Loucy (cell line): ENCODE measurements at regions not wholly inside any gene's neighbourhood (a gene's known extent, or its start where the extent isn't known, plus 50 kb on each side); places are given as distances from the start of the nearest gene placed in this dataset.
A peak's percentile ranks its signal among the peaks of the same experiment; 100 is the strongest.

Experiments
- H2AFZ ChIP-seq: fragments of 200-600 bp; sonication (generic); 2 replicates; pipeline ENCODE4 v1.6.0; 2016; ENCODE audit warnings: antibody characterized with exemption, mild to moderate bottlenecking, low read length, moderate library complexity
- H3F3A ChIP-seq: fragments of 200-600 bp; 2 replicates; pipeline ENCODE4 v1.6.0; 2016; ENCODE audit warnings: antibody characterized with exemption, low read depth, mild to moderate bottlenecking
- H3K27me3 ChIP-seq: fragments of 200-600 bp; sonication (generic); 2 replicates; pipeline ENCODE4 v1.6.1; 2014; ENCODE audit warnings: low read length, mild to moderate bottlenecking; ENCODE audit not compliant: insufficient read depth, poor library complexity, severe bottlenecking
- H3K36me3 ChIP-seq: fragments of 200-600 bp; sonication (generic); 2 replicates; pipeline ENCODE4 v1.6.1; 2016; ENCODE audit warnings: low read length; ENCODE audit not compliant: insufficient read depth
- H3K4me1 ChIP-seq: fragments of 200-600 bp; sonication (generic); 2 replicates; pipeline ENCODE4 v1.5.1; 2014; ENCODE audit warnings: low read length, mild to moderate bottlenecking; ENCODE audit not compliant: insufficient read depth, poor library complexity, severe bottlenecking
- H3K4me2 ChIP-seq: fragments of 200-600 bp; sonication (generic); 2 replicates; pipeline ENCODE4 v1.6.0; 2014; ENCODE audit warnings: antibody characterized with exemption, low read length, low read depth, mild to moderate bottlenecking; ENCODE audit not compliant: poor library complexity, severe bottlenecking
- H3K4me3 ChIP-seq: fragments of 200-600 bp; sonication (generic); 2 replicates; pipeline ENCODE4 v1.5.1; 2014; ENCODE audit warnings: low read length, mild to moderate bottlenecking, mixed read lengths; ENCODE audit not compliant: poor library complexity, severe bottlenecking
- H3K79me2 ChIP-seq: fragments of 200-600 bp; sonication (generic); 2 replicates; pipeline ENCODE4 v1.6.1; 2014; ENCODE audit warnings: low read length; ENCODE audit not compliant: insufficient read depth
- H3K9ac ChIP-seq: fragments of 200-600 bp; sonication (generic); 2 replicates; pipeline ENCODE4 v1.6.0; 2014; ENCODE audit warnings: mild to moderate bottlenecking, low read depth, low read length, moderate library complexity; ENCODE audit not compliant: poor library complexity, severe bottlenecking
- H3K9me2 ChIP-seq: fragments of 200-600 bp; sonication (generic); replicated peaks from 2 replicates; pipeline ENCODE4 v1.6.1; 2016; ENCODE audit warnings: low read depth, low read length, mixed read lengths
- H3K9me3 ChIP-seq: fragments of 200-600 bp; sonication (generic); 2 replicates; pipeline ENCODE4 v1.6.1; 2014; ENCODE audit warnings: mild to moderate bottlenecking, antibody characterized with exemption, low read length, low read depth; ENCODE audit not compliant: insufficient read depth
- H4K20me1 ChIP-seq: fragments of 200-600 bp; sonication (generic); 2 replicates; pipeline ENCODE4 v1.6.0; 2014; ENCODE audit warnings: antibody characterized with exemption, low read length, mild to moderate bottlenecking; ENCODE audit not compliant: insufficient read depth, poor library complexity, severe bottlenecking
- CTCF ChIP-seq: fragments of 200-600 bp; sonication (generic); conservative IDR thresholded peaks from 2 replicates; pipeline ENCODE4 v1.5.1; 2014; ENCODE audit warnings: mild to moderate bottlenecking, antibody characterized with exemption, low read length
- EZH2phosphoT487 ChIP-seq: fragments of 200-600 bp; IDR thresholded peaks from 2 replicates; pipeline ENCODE4 v1.6.1; 2018; ENCODE audit warnings: antibody characterized with exemption, mild to moderate bottlenecking, moderate library complexity, borderline replicate concordance

GRCh38 chr2:120519469-120519868 lies 173.5 kb downstream of the INHBB start:
- no peak for TF ChIP-seq CTCF
- TF ChIP-seq EZH2phosphoT487 = no peak
- Histone ChIP-seq H3K9me3 (no peaks in the 10 kb centered on the region), H3F3A (no peaks in the 10 kb centered on the region), H3K79me2 (no peaks in the 10 kb centered on the region), H3K4me1 (no peaks in the 10 kb centered on the region), H3K9ac (no peak overlapping the region), H4K20me1 (no peaks in the 10 kb centered on the region), H3K9me2 (no peaks in the 10 kb centered on the region), H3K4me3 (no peak overlapping the region), H3K27me3 (no peaks in the 10 kb centered on the region), H3K36me3 (no peaks in the 10 kb centered on the region), H3K4me2 (no peak overlapping the region), H2AFZ (no peak overlapping the region)

- Histone ChIP-seq H3K9me2 (no peaks in the 10 kb centered on the region), H3K79me2 (no peaks in the 10 kb centered on the region), H3K9ac (no peak overlapping the region), H3K36me3 (no peaks in the 10 kb centered on the region), H3F3A (no peaks in the 10 kb centered on the region), H2AFZ (no peak overlapping the region), H3K27me3 (no peaks in the 10 kb centered on the region), H4K20me1 (no peaks in the 10 kb centered on the region), H3K4me3 (no peak overlapping the region), H3K4me1 (no peaks in the 10 kb centered on the region), H3K9me3 (no peaks in the 10 kb centered on the region), H3K4me2 (no peak overlapping the region)
- TF ChIP-seq CTCF = no peak
- TF ChIP-seq EZH2phosphoT487 = no peak
These were observed 174.5 kb downstream of the INHBB start for GRCh38 chr2:120520454-120520853.

- no peak overlapping the region for H3K9ac ChIP-seq
- H3K4me3 ChIP-seq = no peak overlapping the region
These were observed 175.3 kb downstream of the INHBB start for GRCh38 chr2:120520929-120521912.

More at GRCh38 chr2:120520929-120521912, 175.3 kb downstream of the INHBB start:
- no peak overlapping the region for H3K4me2 ChIP-seq
- H3K27me3 ChIP-seq = no peaks in the 10 kb centered on the region
- H4K20me1 ChIP-seq = no peaks in the 10 kb centered on the region
- peak; percentile 96 for TF ChIP-seq CTCF
- TF ChIP-seq EZH2phosphoT487 = no peak
- no peaks in the 10 kb centered on the region for H3K36me3 ChIP-seq
- H3K9me3 ChIP-seq = no peaks in the 10 kb centered on the region
- no peaks in the 10 kb centered on the region for H3F3A ChIP-seq
- H3K9me2 ChIP-seq = no peaks in the 10 kb centered on the region
- no peaks in the 10 kb centered on the region for H3K4me1 ChIP-seq
- no peak overlapping the region for H2AFZ ChIP-seq
- no peaks in the 10 kb centered on the region for H3K79me2 ChIP-seq
